WTC11 (cell line): ENCODE measurements at regions not wholly inside any gene's neighbourhood (a gene's known extent, or its start where the extent isn't known, plus 50 kb on each side); places are given as distances from the start of the nearest gene placed in this dataset.

ENCODE experiments used
- ATAC-seq: fragments of 200-7000 bp; cut with Tn5 transposase; 2 replicates; pipeline ENCODE4 v1.10.0; 2021; ENCODE audit warnings: mild to moderate bottlenecking, moderate library complexity
- CTCF ChIA-PET: fragments of 300-600 bp; sonication (Branson Sonifier 250); formaldehyde crosslinking; loops from one replicate; lab custom pipeline; 2021; ENCODE audit warnings: antibody characterized with exemption; lab: Charles Lee
- POLR2A ChIA-PET: fragments of 350-600 bp; sonication (Branson Sonifier 250); formaldehyde crosslinking; loops from one replicate; lab custom pipeline; 2021; ENCODE audit warnings: antibody characterized with exemption; lab: Charles Lee
- DNase-seq: peaks from one replicate; pipeline ENCODE4 v3.0.0; 2021; ENCODE audit warnings: low spot score
- H3K27ac Mint-ChIP-seq: 2 replicates; pipeline ENCODE4 v1.8.0; 2021; ENCODE audit warnings: mixed read lengths
- H3K27me3 Mint-ChIP-seq: 2 replicates; pipeline ENCODE4 v1.8.0; 2021; ENCODE audit warnings: low read depth, mild to moderate bottlenecking, moderate library complexity, mixed read lengths
- H3K36me3 Mint-ChIP-seq: 2 replicates; pipeline ENCODE4 v1.8.0; 2021; ENCODE audit warnings: mixed read lengths
- H3K4me1 Mint-ChIP-seq: 2 replicates; pipeline ENCODE4 v1.8.0; 2022; ENCODE audit warnings: mixed read lengths
- H3K4me3 Mint-ChIP-seq: 2 replicates; pipeline ENCODE4 v1.8.0; 2021; ENCODE audit warnings: mild to moderate bottlenecking, moderate library complexity, mixed read lengths
- H3K9me3 Mint-ChIP-seq: 2 replicates; pipeline ENCODE4 v1.8.0; 2021; ENCODE audit warnings: mixed read lengths
- CREM ChIP-seq: sonication (generic); formaldehyde crosslinking; IDR thresholded peaks from 2 replicates; pipeline ENCODE4 v1.8.1; 2022; ENCODE audit warnings: mild to moderate bottlenecking, missing genetic modification reagents, moderate library complexity
- EMX1 ChIP-seq: fragments of 250-450 bp; sonication (Bioruptor Pico); IDR thresholded peaks from 2 replicates; pipeline ENCODE4 v1.8.0; 2021; ENCODE audit warnings: mild to moderate bottlenecking
- ETV6 ChIP-seq: sonication (generic); formaldehyde crosslinking; IDR thresholded peaks from 2 replicates; pipeline ENCODE4 v1.8.1; 2022; ENCODE audit warnings: mild to moderate bottlenecking, missing genetic modification reagents
- FOXJ3 ChIP-seq: sonication (generic); formaldehyde crosslinking; IDR thresholded peaks from 2 replicates; pipeline ENCODE4 v1.9.0; 2021; ENCODE audit warnings: missing genetic modification reagents, mild to moderate bottlenecking, borderline replicate concordance
- MXD4 ChIP-seq: fragments of 250-450 bp; sonication (Bioruptor Pico); IDR thresholded peaks from 2 replicates; pipeline ENCODE4 v1.8.0; 2021; ENCODE audit warnings: mild to moderate bottlenecking, moderate library complexity, borderline replicate concordance
- NFE2L1 ChIP-seq: sonication (generic); formaldehyde crosslinking; IDR thresholded peaks from 2 replicates; pipeline ENCODE4 v1.8.1; 2023; ENCODE audit warnings: missing genetic modification reagents
- NR3C1 ChIP-seq: sonication (generic); formaldehyde crosslinking; conservative IDR thresholded peaks from 2 replicates; pipeline ENCODE4 v1.8.1; 2023; ENCODE audit warnings: low read depth, mild to moderate bottlenecking, missing genetic modification reagents
- OVOL2 ChIP-seq: fragments of 250-450 bp; sonication (Bioruptor Pico); IDR thresholded peaks from 2 replicates; pipeline ENCODE4 v1.9.0; 2021; ENCODE audit warnings: mild to moderate bottlenecking, borderline replicate concordance
- TEAD4 ChIP-seq: sonication (generic); formaldehyde crosslinking; IDR thresholded peaks from 2 replicates; pipeline ENCODE4 v1.8.0; 2022; ENCODE audit warnings: mild to moderate bottlenecking, missing genetic modification reagents
- ZBTB21 ChIP-seq: sonication (generic); formaldehyde crosslinking; IDR thresholded peaks from 2 replicates; pipeline ENCODE4 v1.8.1; 2023; ENCODE audit warnings: mild to moderate bottlenecking, missing genetic modification reagents, borderline replicate concordance
- ZNF263 ChIP-seq: sonication (generic); formaldehyde crosslinking; IDR thresholded peaks from 2 replicates; pipeline ENCODE4 v1.8.1; 2022; ENCODE audit warnings: low read depth, mild to moderate bottlenecking, moderate library complexity, missing genetic modification reagents
- TF ChIP-seq, protein P1 (sequence below): sonication (generic); formaldehyde crosslinking; conservative IDR thresholded peaks from 2 replicates; pipeline ENCODE4 v1.8.1; 2023; ENCODE audit warnings: mild to moderate bottlenecking, low read depth, missing genetic modification reagents, moderate library complexity
- TF ChIP-seq, protein P2 (sequence below): sonication (generic); formaldehyde crosslinking; IDR thresholded peaks from 2 replicates; pipeline ENCODE4 v1.8.0; 2022; ENCODE audit warnings: mild to moderate bottlenecking, missing genetic modification reagents
- TF ChIP-seq, protein P3 (sequence below): sonication (generic); formaldehyde crosslinking; IDR thresholded peaks from 2 replicates; pipeline ENCODE4 v1.8.0; 2022; ENCODE audit warnings: missing genetic modification reagents
- TF ChIP-seq, protein P4 (sequence below): sonication (generic); formaldehyde crosslinking; IDR thresholded peaks from 2 replicates; pipeline ENCODE4 v1.8.1; 2023; ENCODE audit warnings: mild to moderate bottlenecking, missing genetic modification reagents, moderate library complexity
- TF ChIP-seq, protein P5 (sequence below): fragments of 250-450 bp; sonication (Bioruptor Pico); IDR thresholded peaks from 2 replicates; pipeline ENCODE4 v1.9.0; 2021; ENCODE audit warnings: mild to moderate bottlenecking, borderline replicate concordance
- TF ChIP-seq, protein P6 (sequence below): sonication (generic); formaldehyde crosslinking; IDR thresholded peaks from 2 replicates; pipeline ENCODE4 v1.8.1; 2022; ENCODE audit warnings: low read depth, mild to moderate bottlenecking, moderate library complexity, missing genetic modification reagents, borderline replicate concordance

DNA sequence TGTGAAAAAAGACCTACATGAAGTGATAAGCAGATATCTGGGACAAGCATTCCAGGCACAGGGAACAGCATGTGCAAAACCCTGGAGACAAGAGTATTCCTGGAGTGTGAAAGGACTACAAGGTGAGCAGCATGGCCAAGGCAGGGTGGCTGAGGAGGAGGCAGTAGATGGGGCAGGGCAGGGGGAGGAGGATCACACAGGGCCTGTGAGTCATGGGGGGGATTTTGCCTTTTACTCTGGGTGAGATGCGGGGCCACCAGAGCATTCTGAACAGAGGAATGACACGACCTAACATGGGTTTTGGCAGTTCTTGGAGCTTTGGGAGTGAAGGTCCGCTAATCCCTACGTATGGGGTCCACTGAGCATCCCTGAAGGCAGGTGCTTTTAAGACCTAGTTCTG lies 69.8 kb upstream of the CCN6 start (continued):
- no peak for TF ChIP-seq ZBTB21 (CRISPR knock-in tag)
- TF ChIP-seq OVOL2, result no peak
- TF ChIP-seq ZNF263 (CRISPR knock-in tag), result no peak
- TF ChIP-seq, all 79 proteins: peak for 0

DNA sequence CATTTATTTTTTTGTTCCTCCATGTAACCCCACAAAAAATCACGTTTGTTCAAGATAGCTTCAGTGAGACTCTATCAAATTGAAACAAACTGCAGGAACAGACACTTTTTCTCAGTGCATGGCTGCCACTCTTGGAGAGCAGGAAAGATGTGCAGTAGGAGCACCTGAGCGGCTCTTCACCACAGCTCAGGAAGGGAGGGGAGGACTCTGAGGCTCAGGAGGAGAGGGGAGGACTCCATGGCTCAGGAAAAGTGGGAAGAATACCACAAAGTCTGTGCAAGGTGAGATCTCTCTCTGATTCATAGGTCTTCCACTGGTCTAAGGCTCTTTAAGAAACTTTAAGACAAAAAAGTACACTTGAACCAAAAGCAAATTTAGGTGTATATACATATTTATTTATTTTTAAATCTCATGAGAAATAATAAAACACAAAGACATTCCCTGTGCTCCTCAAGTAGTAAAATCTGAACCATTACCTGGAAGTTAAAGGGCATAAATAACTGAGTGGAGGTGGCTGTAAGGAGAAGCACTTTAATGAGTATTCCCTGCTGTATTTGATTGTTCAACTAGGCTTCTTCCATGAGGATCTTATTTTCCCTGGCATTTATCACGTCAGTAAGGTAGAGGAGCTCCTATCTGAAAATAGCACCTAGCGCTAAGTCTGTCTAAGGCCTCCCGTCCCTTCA lies 69.2 kb upstream of the CCN6 start:
- Mint-ChIP-seq H3K27ac (peak overlapping the region; percentile 47), H3K4me3 (no peak overlapping the region)
- POLR2A ChIA-PET, result interaction anchor here (1.2 kb wide), 1 partner anchor 111 kb away, joined by 3 read pairs; the partner anchor contains the start of gene FYN

DNA sequence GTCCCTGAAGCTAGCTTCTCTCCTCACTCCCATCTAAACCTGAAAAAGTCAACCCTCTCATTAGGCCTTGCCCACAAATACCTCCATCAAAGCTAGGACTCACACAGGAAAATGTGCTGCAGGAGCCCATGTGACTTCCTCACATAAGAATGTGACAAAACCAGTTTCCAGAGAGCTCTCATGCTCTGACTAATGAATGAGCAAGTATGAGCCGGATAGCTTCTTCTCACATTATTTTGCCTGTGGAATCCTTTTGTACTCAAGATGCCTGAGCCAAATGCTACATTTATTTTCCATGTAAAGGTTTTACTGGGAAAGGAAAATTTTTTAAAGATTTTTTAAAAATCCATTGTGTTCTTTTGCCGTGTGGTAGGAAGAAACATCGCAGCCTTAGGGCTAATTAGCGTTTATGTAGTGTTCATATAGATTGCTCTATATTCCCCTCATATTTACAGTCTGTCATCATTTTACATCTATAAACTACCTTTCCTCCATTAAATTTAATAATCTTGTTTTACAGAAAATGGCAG lies 68.6 kb upstream of the CCN6 start:
- Mint-ChIP-seq H3K4me3 (no peak overlapping the region), H3K36me3 (peaks cover 32% of the 10 kb centered on the region), H3K27ac (peak overlapping the region; percentile 47), H3K4me1 (peaks cover 34% of the 10 kb centered on the region), H3K27me3 (peaks cover 42% of the 10 kb centered on the region), H3K9me3 (peaks cover 42% of the 10 kb centered on the region)
- ChIA-PET POLR2A (interaction anchor here (1.2 kb wide), 1 partner anchor 112 kb away, joined by 3 read pairs; the partner anchor contains the start of gene FYN), CTCF (interaction anchor here (0.6 to 1.9 kb wide), 7 partner anchors 13 to 341 kb away, joined by 3 to 13 read pairs (median 3); partner anchors contain the start of gene FYN)
- DNase-seq, result no peak
- ATAC-seq, result peak; percentile 87
- TF ChIP-seq, protein P1, sequence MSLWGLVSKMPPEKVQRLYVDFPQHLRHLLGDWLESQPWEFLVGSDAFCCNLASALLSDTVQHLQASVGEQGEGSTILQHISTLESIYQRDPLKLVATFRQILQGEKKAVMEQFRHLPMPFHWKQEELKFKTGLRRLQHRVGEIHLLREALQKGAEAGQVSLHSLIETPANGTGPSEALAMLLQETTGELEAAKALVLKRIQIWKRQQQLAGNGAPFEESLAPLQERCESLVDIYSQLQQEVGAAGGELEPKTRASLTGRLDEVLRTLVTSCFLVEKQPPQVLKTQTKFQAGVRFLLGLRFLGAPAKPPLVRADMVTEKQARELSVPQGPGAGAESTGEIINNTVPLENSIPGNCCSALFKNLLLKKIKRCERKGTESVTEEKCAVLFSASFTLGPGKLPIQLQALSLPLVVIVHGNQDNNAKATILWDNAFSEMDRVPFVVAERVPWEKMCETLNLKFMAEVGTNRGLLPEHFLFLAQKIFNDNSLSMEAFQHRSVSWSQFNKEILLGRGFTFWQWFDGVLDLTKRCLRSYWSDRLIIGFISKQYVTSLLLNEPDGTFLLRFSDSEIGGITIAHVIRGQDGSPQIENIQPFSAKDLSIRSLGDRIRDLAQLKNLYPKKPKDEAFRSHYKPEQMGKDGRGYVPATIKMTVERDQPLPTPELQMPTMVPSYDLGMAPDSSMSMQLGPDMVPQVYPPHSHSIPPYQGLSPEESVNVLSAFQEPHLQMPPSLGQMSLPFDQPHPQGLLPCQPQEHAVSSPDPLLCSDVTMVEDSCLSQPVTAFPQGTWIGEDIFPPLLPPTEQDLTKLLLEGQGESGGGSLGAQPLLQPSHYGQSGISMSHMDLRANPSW (CRISPR knock-in tag), result no peak
- TF ChIP-seq, protein P2, sequence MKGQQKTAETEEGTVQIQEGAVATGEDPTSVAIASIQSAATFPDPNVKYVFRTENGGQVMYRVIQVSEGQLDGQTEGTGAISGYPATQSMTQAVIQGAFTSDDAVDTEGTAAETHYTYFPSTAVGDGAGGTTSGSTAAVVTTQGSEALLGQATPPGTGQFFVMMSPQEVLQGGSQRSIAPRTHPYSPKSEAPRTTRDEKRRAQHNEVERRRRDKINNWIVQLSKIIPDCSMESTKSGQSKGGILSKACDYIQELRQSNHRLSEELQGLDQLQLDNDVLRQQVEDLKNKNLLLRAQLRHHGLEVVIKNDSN, result peak; percentile 86
- TF ChIP-seq MXD4 (CRISPR knock-in tag) (no peak), EMX1 (CRISPR knock-in tag) (no peak), ETV6 (CRISPR knock-in tag) (peak; percentile 35; the same call in 1 of the 2 replicates), CREM (CRISPR knock-in tag) (no peak), FOXJ3 (CRISPR knock-in tag) (no peak), ZNF263 (CRISPR knock-in tag) (no peak), TEAD4 (CRISPR knock-in tag) (no peak)
- TF ChIP-seq, protein P3, sequence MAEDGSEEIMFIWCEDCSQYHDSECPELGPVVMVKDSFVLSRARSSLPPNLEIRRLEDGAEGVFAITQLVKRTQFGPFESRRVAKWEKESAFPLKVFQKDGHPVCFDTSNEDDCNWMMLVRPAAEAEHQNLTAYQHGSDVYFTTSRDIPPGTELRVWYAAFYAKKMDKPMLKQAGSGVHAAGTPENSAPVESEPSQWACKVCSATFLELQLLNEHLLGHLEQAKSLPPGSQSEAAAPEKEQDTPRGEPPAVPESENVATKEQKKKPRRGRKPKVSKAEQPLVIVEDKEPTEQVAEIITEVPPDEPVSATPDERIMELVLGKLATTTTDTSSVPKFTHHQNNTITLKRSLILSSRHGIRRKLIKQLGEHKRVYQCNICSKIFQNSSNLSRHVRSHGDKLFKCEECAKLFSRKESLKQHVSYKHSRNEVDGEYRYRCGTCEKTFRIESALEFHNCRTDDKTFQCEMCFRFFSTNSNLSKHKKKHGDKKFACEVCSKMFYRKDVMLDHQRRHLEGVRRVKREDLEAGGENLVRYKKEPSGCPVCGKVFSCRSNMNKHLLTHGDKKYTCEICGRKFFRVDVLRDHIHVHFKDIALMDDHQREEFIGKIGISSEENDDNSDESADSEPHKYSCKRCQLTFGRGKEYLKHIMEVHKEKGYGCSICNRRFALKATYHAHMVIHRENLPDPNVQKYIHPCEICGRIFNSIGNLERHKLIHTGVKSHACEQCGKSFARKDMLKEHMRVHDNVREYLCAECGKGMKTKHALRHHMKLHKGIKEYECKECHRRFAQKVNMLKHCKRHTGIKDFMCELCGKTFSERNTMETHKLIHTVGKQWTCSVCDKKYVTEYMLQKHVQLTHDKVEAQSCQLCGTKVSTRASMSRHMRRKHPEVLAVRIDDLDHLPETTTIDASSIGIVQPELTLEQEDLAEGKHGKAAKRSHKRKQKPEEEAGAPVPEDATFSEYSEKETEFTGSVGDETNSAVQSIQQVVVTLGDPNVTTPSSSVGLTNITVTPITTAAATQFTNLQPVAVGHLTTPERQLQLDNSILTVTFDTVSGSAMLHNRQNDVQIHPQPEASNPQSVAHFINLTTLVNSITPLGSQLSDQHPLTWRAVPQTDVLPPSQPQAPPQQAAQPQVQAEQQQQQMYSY (CRISPR knock-in tag), result no peak
- TF ChIP-seq, protein P4, sequence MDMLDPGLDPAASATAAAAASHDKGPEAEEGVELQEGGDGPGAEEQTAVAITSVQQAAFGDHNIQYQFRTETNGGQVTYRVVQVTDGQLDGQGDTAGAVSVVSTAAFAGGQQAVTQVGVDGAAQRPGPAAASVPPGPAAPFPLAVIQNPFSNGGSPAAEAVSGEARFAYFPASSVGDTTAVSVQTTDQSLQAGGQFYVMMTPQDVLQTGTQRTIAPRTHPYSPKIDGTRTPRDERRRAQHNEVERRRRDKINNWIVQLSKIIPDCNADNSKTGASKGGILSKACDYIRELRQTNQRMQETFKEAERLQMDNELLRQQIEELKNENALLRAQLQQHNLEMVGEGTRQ, result peak; percentile 85
- TF ChIP-seq, protein P5, sequence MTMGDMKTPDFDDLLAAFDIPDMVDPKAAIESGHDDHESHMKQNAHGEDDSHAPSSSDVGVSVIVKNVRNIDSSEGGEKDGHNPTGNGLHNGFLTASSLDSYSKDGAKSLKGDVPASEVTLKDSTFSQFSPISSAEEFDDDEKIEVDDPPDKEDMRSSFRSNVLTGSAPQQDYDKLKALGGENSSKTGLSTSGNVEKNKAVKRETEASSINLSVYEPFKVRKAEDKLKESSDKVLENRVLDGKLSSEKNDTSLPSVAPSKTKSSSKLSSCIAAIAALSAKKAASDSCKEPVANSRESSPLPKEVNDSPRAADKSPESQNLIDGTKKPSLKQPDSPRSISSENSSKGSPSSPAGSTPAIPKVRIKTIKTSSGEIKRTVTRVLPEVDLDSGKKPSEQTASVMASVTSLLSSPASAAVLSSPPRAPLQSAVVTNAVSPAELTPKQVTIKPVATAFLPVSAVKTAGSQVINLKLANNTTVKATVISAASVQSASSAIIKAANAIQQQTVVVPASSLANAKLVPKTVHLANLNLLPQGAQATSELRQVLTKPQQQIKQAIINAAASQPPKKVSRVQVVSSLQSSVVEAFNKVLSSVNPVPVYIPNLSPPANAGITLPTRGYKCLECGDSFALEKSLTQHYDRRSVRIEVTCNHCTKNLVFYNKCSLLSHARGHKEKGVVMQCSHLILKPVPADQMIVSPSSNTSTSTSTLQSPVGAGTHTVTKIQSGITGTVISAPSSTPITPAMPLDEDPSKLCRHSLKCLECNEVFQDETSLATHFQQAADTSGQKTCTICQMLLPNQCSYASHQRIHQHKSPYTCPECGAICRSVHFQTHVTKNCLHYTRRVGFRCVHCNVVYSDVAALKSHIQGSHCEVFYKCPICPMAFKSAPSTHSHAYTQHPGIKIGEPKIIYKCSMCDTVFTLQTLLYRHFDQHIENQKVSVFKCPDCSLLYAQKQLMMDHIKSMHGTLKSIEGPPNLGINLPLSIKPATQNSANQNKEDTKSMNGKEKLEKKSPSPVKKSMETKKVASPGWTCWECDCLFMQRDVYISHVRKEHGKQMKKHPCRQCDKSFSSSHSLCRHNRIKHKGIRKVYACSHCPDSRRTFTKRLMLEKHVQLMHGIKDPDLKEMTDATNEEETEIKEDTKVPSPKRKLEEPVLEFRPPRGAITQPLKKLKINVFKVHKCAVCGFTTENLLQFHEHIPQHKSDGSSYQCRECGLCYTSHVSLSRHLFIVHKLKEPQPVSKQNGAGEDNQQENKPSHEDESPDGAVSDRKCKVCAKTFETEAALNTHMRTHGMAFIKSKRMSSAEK (CRISPR knock-in tag), result no peak

More for the DNA sequence above, 69.2 kb upstream of the CCN6 start:
- Mint-ChIP-seq H3K9me3 (peaks cover 42% of the 10 kb centered on the region), H3K27me3 (peaks cover 45% of the 10 kb centered on the region), H3K4me1 (peaks cover 34% of the 10 kb centered on the region), H3K36me3 (peaks cover 32% of the 10 kb centered on the region)
- no peak for DNase-seq
- CTCF ChIA-PET, result interaction anchor here (0.6 to 1.9 kb wide), 7 partner anchors 13 to 340 kb away, joined by 3 to 13 read pairs (median 3); partner anchors contain the start of gene FYN
- TF ChIP-seq, protein P6, sequence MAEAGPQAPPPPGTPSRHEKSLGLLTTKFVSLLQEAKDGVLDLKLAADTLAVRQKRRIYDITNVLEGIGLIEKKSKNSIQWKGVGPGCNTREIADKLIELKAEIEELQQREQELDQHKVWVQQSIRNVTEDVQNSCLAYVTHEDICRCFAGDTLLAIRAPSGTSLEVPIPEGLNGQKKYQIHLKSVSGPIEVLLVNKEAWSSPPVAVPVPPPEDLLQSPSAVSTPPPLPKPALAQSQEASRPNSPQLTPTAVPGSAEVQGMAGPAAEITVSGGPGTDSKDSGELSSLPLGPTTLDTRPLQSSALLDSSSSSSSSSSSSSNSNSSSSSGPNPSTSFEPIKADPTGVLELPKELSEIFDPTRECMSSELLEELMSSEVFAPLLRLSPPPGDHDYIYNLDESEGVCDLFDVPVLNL (CRISPR knock-in tag), result no peak
- TF ChIP-seq ZNF263 (CRISPR knock-in tag) (peak; percentile 80; the same call in 1 of the 2 replicates), NFE2L1 (CRISPR knock-in tag) (no peak), FOXJ3 (CRISPR knock-in tag) (no peak), NR3C1 (no peak)
- no peak for ATAC-seq
